ENCODE measurements at regions not wholly inside any gene's neighbourhood (a gene's known extent, or its start where the extent isn't known, plus 50 kb on each side); places are given as distances from the start of the nearest gene placed in this dataset.

GRCh38 chr1:4016351-4017130 is 116.5 kb upstream of the C1orf174 start:
- no peak for DNase-seq (ENCODE audit: low read depth)

- DNase-seq (ENCODE audit: low read depth) = no peak
Observed at GRCh38 chr1:4017636-4018365, 117.7 kb upstream of the C1orf174 start.

- no peak for DNase-seq (ENCODE audit: low read depth)
Observed at GRCh38 chr1:4018466-4019146, 118.5 kb upstream of the C1orf174 start.

GRCh38 chr1:4019147-4019521 is 119.1 kb upstream of the C1orf174 start:
- DNase-seq (ENCODE audit: low read depth) = no peak

GRCh38 chr1:4019606-4020331 is 119.7 kb upstream of the C1orf174 start:
- DNase-seq (ENCODE audit: low read depth) = no peak

- no peak for DNase-seq (ENCODE audit: low read depth)
Observed at GRCh38 chr1:4020449-4020848, 120.4 kb upstream of the C1orf174 start.

- no peak for DNase-seq (ENCODE audit: low read depth)
Observed at GRCh38 chr1:4021136-4021973, 121.3 kb upstream of the C1orf174 start.

- DNase-seq (ENCODE audit: low read depth) = no peak
Observed at GRCh38 chr1:4021974-4022268, 121.8 kb upstream of the C1orf174 start.

GRCh38 chr1:4022715-4023114 is 122.6 kb upstream of the C1orf174 start:
- DNase-seq (ENCODE audit: low read depth) = no peak

- DNase-seq (ENCODE audit: low read depth) = no peak
Observed at GRCh38 chr1:4023678-4024077, 123.6 kb upstream of the C1orf174 start.

- DNase-seq (ENCODE audit: low read depth) = no peak
Observed at GRCh38 chr1:4024811-4025210, 124.7 kb upstream of the C1orf174 start.

GRCh38 chr1:4025752-4026151 is 125.7 kb upstream of the C1orf174 start:
- no peak for DNase-seq (ENCODE audit: low read depth)

- DNase-seq (ENCODE audit: low read depth) = no peak
Observed at GRCh38 chr1:4027008-4027407, 126.9 kb upstream of the C1orf174 start.

GRCh38 chr1:4027492-4028138 is 127.5 kb upstream of the C1orf174 start:
- DNase-seq (ENCODE audit: low read depth) = no peak

- no peak for DNase-seq (ENCODE audit: low read depth)
Observed at GRCh38 chr1:4028139-4028501, 128.0 kb upstream of the C1orf174 start.

- DNase-seq (ENCODE audit: low read depth) = no peak
Observed at GRCh38 chr1:4029376-4029775, 129.3 kb upstream of the C1orf174 start.

GRCh38 chr1:4032571-4032970 is 132.5 kb upstream of the C1orf174 start:
- no peak for DNase-seq (ENCODE audit: low read depth)

- no peak for DNase-seq (ENCODE audit: low read depth)
Observed at GRCh38 chr1:4033129-4033676, 133.1 kb upstream of the C1orf174 start.

- no peak for DNase-seq (ENCODE audit: low read depth)
Observed at GRCh38 chr1:4033713-4034112, 133.6 kb upstream of the C1orf174 start.

GRCh38 chr1:4034318-4034887 is 134.3 kb upstream of the C1orf174 start:
- no peak for DNase-seq (ENCODE audit: low read depth)

Data from myocyte (in vitro differentiated cells).